VCaP (cell line): ENCODE measurements at regions not wholly inside any gene's neighbourhood (a gene's known extent, or its start where the extent isn't known, plus 50 kb on each side); places are given as distances from the start of the nearest gene placed in this dataset.

Experiments
- H3K27ac ChIP-seq: fragments of 450-650 bp; 2 replicates; pipeline ENCODE4 v1.5.1; 2017
- TF ChIP-seq, protein P1 (sequence below): fragments of 450-650 bp; conservative IDR thresholded peaks from 2 replicates; pipeline ENCODE4 v1.5.1; 2017; ENCODE audit warnings: mild to moderate bottlenecking, moderate library complexity

DNA sequence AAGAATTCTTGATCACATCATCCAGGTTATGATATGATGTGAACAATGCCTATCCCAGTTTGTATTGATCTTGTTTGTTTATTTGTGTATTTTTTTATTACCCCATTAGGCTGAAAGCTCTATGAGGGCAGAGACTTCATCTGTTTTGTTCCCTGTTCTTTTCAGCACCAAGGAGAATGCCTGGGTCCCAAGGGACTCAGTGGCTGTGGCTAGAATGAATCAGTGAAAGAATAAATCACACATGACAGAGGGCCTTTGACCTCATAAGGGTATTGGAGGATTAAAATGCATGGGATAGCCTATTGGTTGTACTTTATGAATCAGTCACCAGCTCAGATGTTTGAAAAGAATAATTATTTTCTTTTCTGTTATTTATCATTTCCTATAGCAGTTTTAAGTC, 292.2 kb downstream of the GAS1 start:
- peak overlapping the region; percentile 18 for H3K27ac ChIP-seq
- TF ChIP-seq, protein P1, sequence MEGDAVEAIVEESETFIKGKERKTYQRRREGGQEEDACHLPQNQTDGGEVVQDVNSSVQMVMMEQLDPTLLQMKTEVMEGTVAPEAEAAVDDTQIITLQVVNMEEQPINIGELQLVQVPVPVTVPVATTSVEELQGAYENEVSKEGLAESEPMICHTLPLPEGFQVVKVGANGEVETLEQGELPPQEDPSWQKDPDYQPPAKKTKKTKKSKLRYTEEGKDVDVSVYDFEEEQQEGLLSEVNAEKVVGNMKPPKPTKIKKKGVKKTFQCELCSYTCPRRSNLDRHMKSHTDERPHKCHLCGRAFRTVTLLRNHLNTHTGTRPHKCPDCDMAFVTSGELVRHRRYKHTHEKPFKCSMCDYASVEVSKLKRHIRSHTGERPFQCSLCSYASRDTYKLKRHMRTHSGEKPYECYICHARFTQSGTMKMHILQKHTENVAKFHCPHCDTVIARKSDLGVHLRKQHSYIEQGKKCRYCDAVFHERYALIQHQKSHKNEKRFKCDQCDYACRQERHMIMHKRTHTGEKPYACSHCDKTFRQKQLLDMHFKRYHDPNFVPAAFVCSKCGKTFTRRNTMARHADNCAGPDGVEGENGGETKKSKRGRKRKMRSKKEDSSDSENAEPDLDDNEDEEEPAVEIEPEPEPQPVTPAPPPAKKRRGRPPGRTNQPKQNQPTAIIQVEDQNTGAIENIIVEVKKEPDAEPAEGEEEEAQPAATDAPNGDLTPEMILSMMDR: no peak

DNA sequence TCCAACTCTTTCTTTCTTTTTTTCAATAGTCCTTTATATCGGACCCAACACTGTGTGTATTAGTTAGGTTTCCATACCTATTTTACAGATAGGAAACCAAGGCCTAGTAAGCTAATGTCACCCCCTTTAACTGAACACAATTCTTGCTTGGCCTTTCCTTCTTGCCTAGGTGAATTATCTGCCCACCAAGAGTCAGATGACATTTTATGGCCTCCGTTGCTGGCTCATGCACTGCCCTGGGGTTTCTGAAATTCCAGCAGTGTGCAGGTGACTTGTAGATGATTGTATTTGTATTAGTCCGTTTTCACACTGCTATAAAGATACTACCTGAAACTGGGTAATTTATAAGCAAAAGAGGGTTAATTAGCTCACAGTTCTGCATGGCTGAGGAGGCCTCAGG, 293.8 kb downstream of the GAS1 start:
- TF ChIP-seq, protein P1: no peak
- H3K27ac ChIP-seq: no peak overlapping the region

DNA sequence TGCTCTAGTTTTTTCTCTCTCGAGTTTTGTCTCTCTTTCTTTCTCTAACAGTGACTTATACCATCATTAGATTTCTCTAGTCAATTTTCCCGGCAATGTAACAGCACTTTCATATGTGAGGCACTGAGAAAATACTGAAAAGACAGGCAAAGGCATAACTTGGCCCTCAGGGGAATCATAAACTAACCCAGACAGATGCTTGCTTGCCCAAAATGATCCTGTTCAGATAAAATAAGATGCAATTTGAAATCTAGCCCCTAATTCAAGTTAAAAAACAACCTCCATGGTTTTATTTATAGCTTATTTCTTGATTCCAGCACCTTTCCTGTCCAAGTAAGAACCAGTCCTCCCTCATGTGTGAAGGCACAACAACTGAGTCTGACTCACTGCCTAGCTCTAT, 294.6 kb downstream of the GAS1 start:
- no peak overlapping the region for H3K27ac ChIP-seq
- TF ChIP-seq, protein P1: no peak

DNA sequence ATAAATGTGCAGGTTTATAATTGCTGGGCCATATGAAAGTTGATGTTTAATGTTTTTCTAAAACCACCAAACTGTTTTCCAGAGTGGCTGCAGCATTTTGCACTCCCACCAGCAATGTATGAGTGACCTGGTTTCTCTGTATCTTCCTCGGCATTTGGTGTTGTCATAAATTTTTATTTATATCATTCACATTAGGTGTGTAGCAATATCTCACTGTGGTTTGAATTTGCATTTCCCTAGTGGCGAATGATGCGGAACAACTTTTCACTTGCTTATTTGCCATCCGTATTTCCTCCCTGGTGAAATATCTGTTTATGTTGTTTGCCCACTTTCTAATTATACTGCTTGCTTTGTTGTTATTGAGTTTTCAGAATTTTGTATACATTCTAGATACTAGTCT, 295.7 kb upstream of the TUT7 start:
- no peak overlapping the region for H3K27ac ChIP-seq
- TF ChIP-seq, protein P1: no peak

DNA sequence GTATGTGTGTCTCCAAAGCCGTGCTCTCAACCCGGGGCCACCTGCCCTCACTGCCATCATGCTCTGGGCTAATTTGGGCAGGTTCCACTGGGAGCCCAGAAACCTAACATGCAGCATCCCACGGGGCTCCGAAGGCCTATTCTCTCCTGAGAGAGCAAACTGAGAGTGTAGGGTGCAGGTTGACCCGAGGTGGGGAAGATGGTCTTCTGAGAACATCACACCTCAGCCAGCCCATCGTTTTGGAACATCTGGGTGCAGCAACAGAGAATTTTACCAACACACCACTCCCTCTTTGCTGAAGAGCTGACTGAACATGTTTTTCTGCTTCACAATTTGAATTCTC, 294.6 kb upstream of the TUT7 start:
- TF ChIP-seq, protein P1: no peak
- no peak overlapping the region for H3K27ac ChIP-seq

DNA sequence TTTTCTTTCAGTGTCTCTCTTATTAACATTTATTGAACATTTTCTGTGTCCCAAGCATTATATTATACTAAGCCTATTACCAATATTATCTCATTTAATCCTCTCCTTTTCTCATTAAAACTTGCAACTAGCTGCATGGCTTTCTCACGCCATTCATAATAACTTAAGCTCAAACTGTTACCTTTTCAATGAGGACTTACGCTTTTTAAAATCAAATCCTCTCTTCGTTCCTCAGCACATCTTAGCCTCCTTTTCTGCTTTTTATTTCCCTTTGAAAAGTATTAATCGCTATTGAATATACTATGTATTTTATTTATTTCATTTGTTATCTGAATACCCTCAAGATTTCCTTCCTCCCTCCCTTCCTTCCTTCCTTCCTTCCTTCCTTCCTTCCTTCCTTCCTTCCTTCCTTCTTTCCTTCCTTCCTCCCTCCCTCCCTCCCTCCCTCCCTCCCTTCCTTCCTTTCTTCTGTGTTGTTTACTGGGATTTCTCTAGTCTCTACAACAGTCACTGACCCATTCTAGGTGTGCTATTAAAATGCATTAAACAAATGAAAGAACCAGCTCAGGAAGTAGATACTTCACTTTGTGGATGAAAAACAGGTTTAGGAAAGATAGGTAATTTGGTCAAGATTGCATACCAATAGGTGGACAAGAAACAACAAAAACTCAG, 294.1 kb upstream of the TUT7 start:
- no peak overlapping the region for H3K27ac ChIP-seq
- TF ChIP-seq, protein P1: no peak

DNA sequence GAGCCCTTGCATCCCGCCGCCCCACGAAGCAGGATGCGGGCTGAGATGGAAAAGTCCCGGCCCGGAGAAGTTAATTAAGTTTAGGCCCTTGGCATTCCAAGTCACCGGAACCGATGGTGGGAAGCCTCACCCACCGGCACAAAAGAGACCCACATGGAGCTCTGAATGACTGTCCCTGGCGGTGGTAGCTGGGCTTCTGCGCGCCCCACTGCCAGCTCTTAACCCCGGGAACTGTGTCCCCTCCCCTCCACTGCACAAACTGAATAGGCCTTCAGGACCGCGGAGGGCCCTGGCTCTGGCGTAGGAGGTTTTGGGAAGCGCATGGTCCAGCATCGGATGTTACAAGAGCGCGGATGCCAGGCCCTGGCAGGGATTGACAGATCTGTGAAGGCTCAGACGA, 291.1 kb upstream of the TUT7 start:
- TF ChIP-seq, protein P1: no peak
- H3K27ac ChIP-seq: no peak overlapping the region
